ENCODE measurements at regions not wholly inside any gene's neighbourhood (a gene's known extent, or its start where the extent isn't known, plus 50 kb on each side); places are given as distances from the start of the nearest gene placed in this dataset.

GRCh38 chr2:147542351-147542750 is 302.5 kb upstream of the ACVR2A start:
- TF ChIP-seq CSDC2 (CRISPR knock-in tag; IDR thresholded peaks at IDR 0.05), result no peak
- no peak for TF ChIP-seq ZNF565 (CRISPR knock-in tag; conservative IDR thresholded peaks at IDR 0.05; ENCODE audit: low read depth)
- TF ChIP-seq ZFP3 (CRISPR knock-in tag; IDR thresholded peaks at IDR 0.05), result no peak
